Spinal cord (tissue), 9 donors: ENCODE measurements at regions not wholly inside any gene's neighbourhood (a gene's known extent, or its start where the extent isn't known, plus 50 kb on each side); places are given as distances from the start of the nearest gene placed in this dataset.

Source experiments
- DNase-seq, 6 donors: peaks; one replicate each; pipeline versions ENCODE4 v3.0.0 to v3.0.0-alpha.2; 2013 to 2015; ENCODE audit warnings: low spot score in 6 of 6, low read depth in 4 of 6
- H3K27ac ChIP-seq: one replicate; pipeline ENCODE4 v1.5.1; 2013; ENCODE audit warnings: low read depth, low read length, control low read depth
- H3K27me3 ChIP-seq: one replicate; pipeline ENCODE4 v1.6.1; 2013; ENCODE audit warnings: low read length; ENCODE audit not compliant: control insufficient read depth, insufficient read depth
- H3K36me3 ChIP-seq: one replicate; pipeline ENCODE4 v1.6.1; 2013; ENCODE audit warnings: low read length; ENCODE audit not compliant: control insufficient read depth, insufficient read depth
- H3K4me1 ChIP-seq: one replicate; pipeline ENCODE4 v1.6.1; 2013; ENCODE audit warnings: low read length; ENCODE audit not compliant: control insufficient read depth, insufficient read depth
- H3K4me3 ChIP-seq: one replicate; pipeline ENCODE4 v1.5.1; 2013; ENCODE audit warnings: low read depth, low read length, control low read depth
- H3K9me3 ChIP-seq: one replicate; pipeline ENCODE4 v1.6.1; 2013; ENCODE audit warnings: low read length; ENCODE audit not compliant: control insufficient read depth, insufficient read depth
- WGBS: methylation state at CpG from one replicate; pipeline ENCODE4 v1.1.5; 2013; ENCODE audit warnings: missing lambda C conversion rate; ENCODE audit not compliant: insufficient coverage; 5-methylcytosine and 5-hydroxymethylcytosine counted together
- donor health status: healthy.

DNA sequence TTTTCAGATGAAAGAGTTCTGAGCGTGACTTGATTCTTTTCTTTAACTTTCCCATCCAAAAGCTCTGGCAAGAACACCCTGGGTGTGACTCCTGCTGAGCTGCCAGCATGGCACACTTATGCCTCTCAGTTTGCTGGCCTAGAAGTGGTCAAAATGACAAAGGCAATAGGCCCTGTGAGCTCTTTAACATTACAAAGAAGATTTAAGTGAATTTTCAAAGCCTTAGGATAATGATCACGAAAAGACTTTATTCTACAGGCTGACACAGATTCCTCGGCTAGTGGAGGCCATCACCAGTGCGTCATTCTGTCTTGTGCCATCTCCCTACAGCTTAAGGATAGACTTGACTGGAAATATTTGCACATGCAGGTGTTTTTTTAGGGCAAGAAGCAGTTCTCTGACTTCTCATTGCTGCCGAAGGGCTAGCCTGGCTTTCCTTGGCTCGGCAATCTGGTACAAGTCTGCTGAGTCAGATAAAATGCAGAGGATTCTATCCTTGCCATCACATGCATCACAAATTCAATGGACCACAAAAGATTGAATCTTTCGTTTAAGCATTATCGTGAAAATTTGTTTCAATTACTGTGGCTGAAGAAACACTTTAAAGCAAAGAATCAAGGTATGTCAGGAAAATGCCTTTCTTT is 311.5 kb downstream of the COX7C start:
- no peak overlapping the region for H3K4me3 ChIP-seq
- H3K27ac ChIP-seq, result no peak overlapping the region

DNA sequence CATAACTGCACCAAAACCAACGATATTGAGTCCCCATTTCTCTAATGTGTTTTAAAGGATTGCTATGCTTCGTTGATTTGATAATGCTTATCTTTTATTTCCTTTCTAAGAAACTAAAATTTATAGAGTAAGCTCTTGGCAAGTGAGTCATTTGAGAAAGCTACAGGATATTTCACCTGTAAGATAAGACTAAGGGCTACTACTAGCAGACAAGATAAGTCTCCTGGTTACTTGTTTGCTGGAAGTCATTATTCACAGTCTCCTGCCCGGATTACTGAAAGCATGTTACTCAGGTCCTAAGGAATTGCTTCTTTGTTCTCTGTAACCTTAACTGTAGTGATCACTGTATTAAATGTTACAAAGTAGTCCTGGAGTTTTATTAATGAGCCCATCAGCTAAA is 315.9 kb upstream of the RASA1 start:
- Histone ChIP-seq H3K27ac (no peak overlapping the region), H3K36me3 (no peaks in the 10 kb centered on the region), H3K4me3 (no peak overlapping the region), H3K4me1 (no peaks in the 10 kb centered on the region), H3K9me3 (no peaks in the 10 kb centered on the region), H3K27me3 (no peaks in the 10 kb centered on the region)
- no peak for DNase-seq
- WGBS, result no CpG with 5 or more reads among the region's 3 CpGs

More for the DNA sequence above, 311.5 kb downstream of the COX7C start:
- H3K27me3 ChIP-seq, result no peaks in the 10 kb centered on the region
- no peaks in the 10 kb centered on the region for H3K9me3 ChIP-seq
- 21% methylated on average over 2 of the region's 8 CpGs for WGBS
- DNase-seq, result peak in 1 of 6 donors; percentile 27
- no peaks in the 10 kb centered on the region for H3K36me3 ChIP-seq
- H3K4me1 ChIP-seq, result no peaks in the 10 kb centered on the region

- WGBS, result no CpG with 5 or more reads among the region's 1 CpG
- Histone ChIP-seq H3K9me3 (no peaks in the 10 kb centered on the region), H3K27me3 (no peaks in the 10 kb centered on the region), H3K4me3 (no peak overlapping the region), H3K4me1 (peaks cover 3% of the 10 kb centered on the region), H3K36me3 (no peaks in the 10 kb centered on the region), H3K27ac (no peak overlapping the region)
- no peak for DNase-seq
Observed at GRCh38 chr5:86964889-86965288, 302.8 kb upstream of the RASA1 start.

DNA sequence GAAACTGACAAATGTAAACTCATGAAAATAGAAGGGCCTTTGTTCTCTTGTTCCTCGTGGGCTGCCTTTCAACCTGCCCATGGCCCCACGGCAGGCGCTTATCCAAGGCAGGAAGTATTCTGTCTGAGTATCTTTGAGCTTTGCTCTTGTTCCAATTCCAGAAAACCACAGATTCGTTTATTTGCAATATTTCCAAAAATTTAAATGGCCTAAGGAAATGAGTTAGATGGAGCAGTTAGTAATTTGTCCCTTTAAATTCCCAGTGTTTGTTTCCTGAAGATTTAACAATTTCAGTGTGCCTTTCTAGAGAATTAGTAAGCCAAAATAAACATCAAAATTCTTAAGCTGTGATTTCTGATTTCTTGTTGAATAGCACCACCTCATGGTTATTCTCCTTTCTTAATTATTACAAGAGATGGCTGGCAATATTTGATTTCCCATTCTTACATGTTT is 299.4 kb upstream of the RASA1 start:
- DNase-seq, result peak; percentile 39 to 93 (median 56)
- Histone ChIP-seq H3K9me3 (no peaks in the 10 kb centered on the region), H3K4me1 (peaks cover 3% of the 10 kb centered on the region), H3K4me3 (no peak overlapping the region), H3K36me3 (no peaks in the 10 kb centered on the region), H3K27me3 (no peaks in the 10 kb centered on the region), H3K27ac (peak overlapping the region; percentile 70)
- no CpG with 5 or more reads among the region's 4 CpGs for WGBS

DNA sequence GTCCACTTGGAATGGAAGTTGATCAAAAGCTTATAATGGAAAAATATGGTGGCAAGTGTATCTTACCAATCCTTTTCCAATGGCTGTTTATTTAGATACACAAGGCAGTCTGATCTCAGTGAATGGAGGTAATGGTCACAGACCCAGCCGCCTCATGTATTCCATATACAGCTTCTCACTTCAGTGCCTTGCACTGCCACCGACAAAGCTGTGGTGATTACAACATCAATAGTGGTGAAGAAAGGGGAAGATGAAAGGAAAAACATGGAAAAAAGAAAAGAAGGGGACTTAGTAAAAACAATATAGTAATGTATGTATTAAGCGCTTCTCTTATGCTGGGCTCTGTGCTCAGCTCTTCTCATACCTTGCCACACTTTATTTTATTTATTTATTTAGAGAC is 297.3 kb upstream of the RASA1 start:
- no CpG with 5 or more reads among the region's 3 CpGs for WGBS
- no peaks in the 10 kb centered on the region for H3K27me3 ChIP-seq
- H3K9me3 ChIP-seq, result no peaks in the 10 kb centered on the region
- no peak for DNase-seq
- no peak overlapping the region for H3K27ac ChIP-seq
- H3K36me3 ChIP-seq, result no peaks in the 10 kb centered on the region
- H3K4me1 ChIP-seq, result peaks cover 3% of the 10 kb centered on the region
- H3K4me3 ChIP-seq, result no peak overlapping the region

DNA sequence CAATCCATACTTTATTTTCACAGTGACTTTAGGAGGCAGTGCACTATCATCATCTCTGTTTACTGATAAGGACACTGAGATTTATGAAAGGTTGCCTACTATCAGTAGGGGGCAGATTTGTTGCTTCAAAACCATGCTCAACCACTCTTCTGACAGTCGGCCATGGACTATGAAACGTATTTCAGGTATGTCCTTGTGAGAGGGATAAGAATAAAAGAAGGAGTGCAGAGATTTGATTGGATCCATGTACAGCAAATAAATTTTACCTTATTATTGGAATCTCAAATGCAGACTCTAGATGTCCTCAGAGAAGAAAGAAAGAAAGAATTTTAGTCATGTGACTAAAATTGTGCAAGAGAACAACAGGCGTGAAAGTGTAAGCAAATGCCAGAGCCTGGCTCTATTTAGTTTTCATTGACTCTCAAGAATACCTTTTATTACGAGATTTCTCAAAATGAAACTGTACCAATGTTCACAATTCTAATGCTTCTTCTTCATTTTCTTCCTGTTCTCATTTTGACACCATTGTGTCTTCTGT is 296.6 kb upstream of the RASA1 start:
- Histone ChIP-seq H3K27me3 (no peaks in the 10 kb centered on the region), H3K4me1 (peaks cover 3% of the 10 kb centered on the region), H3K9me3 (no peaks in the 10 kb centered on the region), H3K4me3 (no peak overlapping the region), H3K36me3 (no peaks in the 10 kb centered on the region), H3K27ac (no peak overlapping the region)
- no CpG with 5 or more reads among the region's 4 CpGs for WGBS
- no peak for DNase-seq

DNA sequence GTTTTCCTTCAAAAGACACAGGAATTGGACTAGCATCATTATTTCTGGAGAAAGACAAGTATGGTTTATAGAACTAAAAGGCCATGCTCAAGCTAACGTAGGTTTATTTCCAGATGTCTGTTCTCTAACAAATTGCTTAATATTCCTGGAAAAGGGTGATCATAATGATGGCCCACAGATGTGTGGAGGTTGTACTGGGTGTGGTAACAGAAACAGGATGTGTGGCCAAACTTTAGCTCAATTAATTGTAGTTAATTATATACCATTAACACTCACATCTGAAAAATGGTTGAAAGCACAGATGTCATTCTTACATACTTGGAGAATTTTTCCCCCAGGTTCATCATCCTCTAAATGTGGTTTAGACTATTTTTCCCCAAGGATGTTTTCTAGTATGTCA is 292.7 kb upstream of the RASA1 start:
- WGBS, result no CpG with 5 or more reads among the region's 1 CpG
- H3K36me3 ChIP-seq, result no peaks in the 10 kb centered on the region
- no peaks in the 10 kb centered on the region for H3K27me3 ChIP-seq
- H3K4me3 ChIP-seq, result no peak overlapping the region
- H3K9me3 ChIP-seq, result no peaks in the 10 kb centered on the region
- no peaks in the 10 kb centered on the region for H3K4me1 ChIP-seq
- no peak overlapping the region for H3K27ac ChIP-seq
- no peak for DNase-seq

- no peaks in the 10 kb centered on the region for H3K27me3 ChIP-seq
- WGBS, result no CpG with 5 or more reads among the region's 3 CpGs
- no peaks in the 10 kb centered on the region for H3K9me3 ChIP-seq
- no peak for DNase-seq
- H3K4me3 ChIP-seq, result no peak overlapping the region
- no peak overlapping the region for H3K27ac ChIP-seq
- no peaks in the 10 kb centered on the region for H3K36me3 ChIP-seq
- H3K4me1 ChIP-seq, result no peaks in the 10 kb centered on the region
Observed at GRCh38 chr5:86977190-86977589, 290.5 kb upstream of the RASA1 start.

DNA sequence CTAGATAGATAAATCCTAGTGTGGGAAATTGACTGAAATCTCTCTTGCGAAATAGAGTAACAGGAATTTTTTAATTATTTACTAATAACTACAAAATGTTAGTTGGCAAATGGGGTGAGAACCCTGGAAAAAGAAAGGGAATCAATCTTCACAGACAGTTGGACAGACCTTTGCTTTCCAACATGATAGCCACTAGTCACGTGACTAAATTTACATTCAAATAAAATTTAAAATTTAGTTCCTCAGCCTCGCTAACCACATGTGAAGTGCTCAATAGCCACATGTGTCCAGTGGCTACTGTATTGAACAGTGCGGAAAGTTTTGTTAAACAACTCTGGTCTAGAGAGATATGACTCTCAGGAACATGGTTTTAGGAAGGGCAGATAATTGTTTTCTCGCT is 289.9 kb upstream of the RASA1 start:
- Histone ChIP-seq H3K27ac (no peak overlapping the region), H3K4me1 (no peaks in the 10 kb centered on the region)
- WGBS, result 100% methylated on average over 1 of the region's 5 CpGs

DNA sequence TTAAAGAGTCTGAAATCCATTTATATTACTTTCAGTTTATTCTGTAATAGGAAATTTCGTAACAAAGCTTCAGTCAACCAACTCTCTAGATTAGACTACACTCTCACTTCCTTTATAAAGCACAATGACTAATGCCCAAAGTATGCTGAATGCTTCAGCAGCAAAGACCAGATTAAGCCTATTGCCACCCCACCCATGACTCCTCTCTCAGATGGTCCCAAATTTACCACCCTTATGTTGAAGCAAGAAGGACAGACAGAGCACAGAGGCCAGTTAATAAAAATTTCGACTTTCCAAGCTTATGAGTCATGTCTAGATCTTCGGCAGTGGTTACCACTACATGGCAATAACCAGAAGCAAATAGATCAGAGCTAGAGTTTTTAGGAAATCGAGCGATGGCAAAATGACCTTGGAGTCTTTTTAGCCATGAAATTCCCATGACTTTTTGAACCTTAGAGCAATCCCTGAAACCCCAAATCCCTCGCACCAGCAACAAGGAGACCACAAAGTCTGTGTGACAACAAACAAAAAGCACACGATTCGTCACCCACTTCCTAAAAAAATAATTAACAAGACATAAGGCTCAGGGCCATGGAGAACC is 287.8 kb upstream of the RASA1 start:
- Histone ChIP-seq H3K4me1 (no peaks in the 10 kb centered on the region), H3K36me3 (no peaks in the 10 kb centered on the region), H3K4me3 (no peak overlapping the region), H3K27ac (no peak overlapping the region), H3K27me3 (no peaks in the 10 kb centered on the region), H3K9me3 (no peaks in the 10 kb centered on the region)
- DNase-seq, result no peak
- WGBS, result 88% methylated on average over 6 of the region's 8 CpGs

More for the DNA sequence above, 289.9 kb upstream of the RASA1 start:
- Histone ChIP-seq H3K9me3 (no peaks in the 10 kb centered on the region), H3K27me3 (no peaks in the 10 kb centered on the region), H3K36me3 (no peaks in the 10 kb centered on the region), H3K4me3 (no peak overlapping the region)
- no peak for DNase-seq
